Loucy (cell line): ENCODE measurements at regions not wholly inside any gene's neighbourhood (a gene's known extent, or its start where the extent isn't known, plus 50 kb on each side); places are given as distances from the start of the nearest gene placed in this dataset.

Experiments used
- EZH2phosphoT487 ChIP-seq: fragments of 200-600 bp; IDR thresholded peaks from 2 replicates; pipeline ENCODE4 v1.6.1; 2018; ENCODE audit warnings: antibody characterized with exemption, mild to moderate bottlenecking, moderate library complexity, borderline replicate concordance
- TF ChIP-seq, protein P1 (sequence below): fragments of 200-600 bp; sonication (generic); conservative IDR thresholded peaks from 2 replicates; pipeline ENCODE4 v1.5.1; 2014; ENCODE audit warnings: mild to moderate bottlenecking, antibody characterized with exemption, low read length

DNA sequence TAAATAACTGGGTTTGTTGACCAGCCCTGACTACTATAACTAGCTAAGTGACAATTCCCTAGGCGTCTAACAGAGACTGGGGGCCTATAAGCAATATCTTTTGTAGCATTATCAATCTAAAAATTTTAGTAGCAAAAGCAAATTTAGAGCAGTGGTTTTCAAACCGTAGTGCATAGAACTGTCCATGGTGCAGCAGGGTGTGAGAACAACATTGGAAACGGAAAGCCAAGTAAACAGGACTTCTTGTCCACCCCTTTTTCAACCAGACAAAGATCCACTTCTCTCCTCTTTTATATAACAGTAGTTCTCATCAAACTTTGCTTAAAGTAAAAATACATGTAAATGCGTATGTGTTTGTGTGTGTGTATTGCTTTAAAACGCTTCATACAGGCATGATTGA, 1099.1 kb upstream of the ATXN8OS start:
- TF ChIP-seq, protein P1, sequence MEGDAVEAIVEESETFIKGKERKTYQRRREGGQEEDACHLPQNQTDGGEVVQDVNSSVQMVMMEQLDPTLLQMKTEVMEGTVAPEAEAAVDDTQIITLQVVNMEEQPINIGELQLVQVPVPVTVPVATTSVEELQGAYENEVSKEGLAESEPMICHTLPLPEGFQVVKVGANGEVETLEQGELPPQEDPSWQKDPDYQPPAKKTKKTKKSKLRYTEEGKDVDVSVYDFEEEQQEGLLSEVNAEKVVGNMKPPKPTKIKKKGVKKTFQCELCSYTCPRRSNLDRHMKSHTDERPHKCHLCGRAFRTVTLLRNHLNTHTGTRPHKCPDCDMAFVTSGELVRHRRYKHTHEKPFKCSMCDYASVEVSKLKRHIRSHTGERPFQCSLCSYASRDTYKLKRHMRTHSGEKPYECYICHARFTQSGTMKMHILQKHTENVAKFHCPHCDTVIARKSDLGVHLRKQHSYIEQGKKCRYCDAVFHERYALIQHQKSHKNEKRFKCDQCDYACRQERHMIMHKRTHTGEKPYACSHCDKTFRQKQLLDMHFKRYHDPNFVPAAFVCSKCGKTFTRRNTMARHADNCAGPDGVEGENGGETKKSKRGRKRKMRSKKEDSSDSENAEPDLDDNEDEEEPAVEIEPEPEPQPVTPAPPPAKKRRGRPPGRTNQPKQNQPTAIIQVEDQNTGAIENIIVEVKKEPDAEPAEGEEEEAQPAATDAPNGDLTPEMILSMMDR = no peak
- TF ChIP-seq EZH2phosphoT487 = no peak
